ENCODE measurements at regions not wholly inside any gene's neighbourhood (a gene's known extent, or its start where the extent isn't known, plus 50 kb on each side); places are given as distances from the start of the nearest gene placed in this dataset.

- TF ChIP-seq CTCF (conservative IDR thresholded peaks at IDR 0.05 in 1 of 2, IDR thresholded peaks at IDR 0.05 in 1 of 2; ENCODE audit: extremely low read depth in 1 of 2, insufficient read depth in 1 of 2, low read depth in 1 of 2, low read length in 2 of 2) (no peak), EZH2 (IDR thresholded peaks at IDR 0.05; ENCODE audit: borderline replicate concordance, low read length) (no peak)
These were observed 300.5 kb upstream of the SEMA3A start for GRCh38 chr7:84495128-84495527.
